Dendritic cell treated with granulocyte-macrophage colony-stimulating factor and Interleukin-4, amounts not matched to agents 40 ng/mL and 50 ng/mL, for 4 days (primary cell): ENCODE measurements at regions not wholly inside any gene's neighbourhood (a gene's known extent, or its start where the extent isn't known, plus 50 kb on each side); places are given as distances from the start of the nearest gene placed in this dataset.
A peak's percentile ranks its signal among the peaks of the same experiment; 100 is the strongest.
"Not testable (repeated sequence)": the region's sequence is repeated elsewhere in the genome, so short reads cannot be mapped to it uniquely, and the experiment has no call there.

Experiments
- H3K27ac Mint-ChIP-seq: one replicate; pipeline ENCODE4 v1.8.0; 2022; ENCODE audit warnings: mild to moderate bottlenecking, mixed read lengths
- H3K27me3 Mint-ChIP-seq: one replicate; pipeline ENCODE4 v1.8.0; 2022; ENCODE audit warnings: mild to moderate bottlenecking, mixed read lengths
- H3K36me3 Mint-ChIP-seq: one replicate; pipeline ENCODE4 v1.8.0; 2022; ENCODE audit warnings: low read depth, mixed read lengths
- H3K4me1 Mint-ChIP-seq: one replicate; pipeline ENCODE4 v1.8.0; 2022; ENCODE audit warnings: low read depth, mixed read lengths
- H3K4me3 Mint-ChIP-seq: one replicate; pipeline ENCODE4 v1.8.0; 2022; ENCODE audit warnings: mild to moderate bottlenecking, moderate library complexity, mixed read lengths
- H3K9me3 Mint-ChIP-seq: one replicate; pipeline ENCODE4 v1.8.0; 2022; ENCODE audit warnings: mixed read lengths
- intact Hi-C: fragments of 100-400 bp; cut with micrococcal nuclease; formaldehyde crosslinking; loops from one replicate; pipeline ENCODE4 v1.15.0; 2022

DNA sequence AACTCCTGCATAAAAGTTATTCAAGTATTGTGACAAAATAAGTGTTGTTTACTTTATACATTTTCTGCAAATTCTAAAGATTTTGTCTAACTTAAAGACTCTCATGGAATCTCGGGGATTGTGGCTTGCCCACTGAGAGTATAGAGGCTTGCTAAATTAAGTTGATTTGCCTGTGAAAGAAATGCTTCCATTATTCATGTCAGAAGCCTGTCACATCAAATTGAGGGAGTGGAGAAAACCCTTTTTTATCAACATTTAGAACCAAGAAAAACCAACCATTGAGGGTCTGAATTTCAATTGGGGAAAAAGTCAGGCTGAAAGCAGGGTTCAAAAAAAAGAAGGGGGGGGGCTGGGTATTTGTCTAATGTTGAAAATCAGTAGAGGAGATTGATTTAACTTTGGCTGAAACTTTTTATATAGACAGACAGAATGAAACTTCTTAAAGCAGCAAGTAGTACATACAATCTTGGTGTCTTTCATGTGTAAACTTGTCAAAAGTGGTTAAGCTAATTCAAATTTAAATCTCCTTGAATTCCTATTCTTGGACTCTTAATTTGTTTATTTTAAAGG is 144.8 kb upstream of the CXorf66 start:
- Mint-ChIP-seq H3K27ac (no peak overlapping the region), H3K4me1 (no peaks in the 10 kb centered on the region)

DNA sequence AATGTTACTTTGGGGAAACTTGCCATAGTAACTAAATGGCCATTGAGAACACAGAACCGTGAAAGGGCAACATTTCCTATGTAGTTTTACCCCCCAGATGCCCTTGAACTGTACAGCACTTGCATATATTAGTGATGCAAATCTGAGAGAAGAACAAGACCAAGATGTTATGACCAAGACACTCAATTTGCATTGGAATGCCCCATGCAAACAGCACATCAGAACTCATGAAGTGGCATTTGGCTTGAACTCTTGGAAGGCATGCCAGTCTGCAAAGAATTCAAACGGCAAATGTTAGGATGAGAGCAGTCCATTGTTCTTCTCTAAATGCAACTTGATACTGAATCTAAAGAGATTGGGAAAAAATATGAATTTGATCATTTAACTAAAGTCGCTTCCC is 139.4 kb upstream of the CXorf66 start:
- Mint-ChIP-seq H3K27me3 (peaks cover 7% of the 10 kb centered on the region), H3K36me3 (no peaks in the 10 kb centered on the region), H3K4me1 (no peaks in the 10 kb centered on the region), H3K9me3 (no peaks in the 10 kb centered on the region), H3K4me3 (no peak overlapping the region), H3K27ac (no peak overlapping the region)
- intact Hi-C loops, result no loop called here

More for the DNA sequence above, 144.8 kb upstream of the CXorf66 start:
- Mint-ChIP-seq H3K9me3 (no peaks in the 10 kb centered on the region), H3K27me3 (peaks cover 12% of the 10 kb centered on the region), H3K36me3 (no peaks in the 10 kb centered on the region), H3K4me3 (no peak overlapping the region)
- intact Hi-C loops, result no loop called here

DNA sequence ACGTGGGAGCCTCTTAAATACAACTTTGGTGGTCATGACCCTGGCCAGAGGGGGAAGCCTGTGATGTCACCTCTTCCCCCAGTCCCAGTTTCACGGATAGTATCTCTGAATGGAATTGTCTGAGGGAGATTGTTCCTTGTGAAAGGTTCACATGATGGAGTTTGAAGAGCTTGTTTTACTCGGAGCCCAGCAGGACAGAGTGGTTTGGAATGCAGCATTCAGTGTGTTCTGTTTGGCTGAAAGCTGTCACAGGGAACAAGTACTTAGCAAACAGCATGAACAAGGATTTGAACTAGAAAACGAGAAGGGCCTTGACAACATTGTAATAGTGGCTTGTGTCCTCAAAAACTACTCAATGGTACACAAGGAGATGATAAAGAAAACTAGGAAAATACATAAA is 133.9 kb upstream of the CXorf66 start:
- Mint-ChIP-seq H3K36me3 (no peaks in the 10 kb centered on the region), H3K9me3 (no peaks in the 10 kb centered on the region), H3K27me3 (peaks cover 12% of the 10 kb centered on the region), H3K4me3 (no peak overlapping the region), H3K4me1 (no peaks in the 10 kb centered on the region), H3K27ac (no peak overlapping the region)
- intact Hi-C loops, result no loop called here

DNA sequence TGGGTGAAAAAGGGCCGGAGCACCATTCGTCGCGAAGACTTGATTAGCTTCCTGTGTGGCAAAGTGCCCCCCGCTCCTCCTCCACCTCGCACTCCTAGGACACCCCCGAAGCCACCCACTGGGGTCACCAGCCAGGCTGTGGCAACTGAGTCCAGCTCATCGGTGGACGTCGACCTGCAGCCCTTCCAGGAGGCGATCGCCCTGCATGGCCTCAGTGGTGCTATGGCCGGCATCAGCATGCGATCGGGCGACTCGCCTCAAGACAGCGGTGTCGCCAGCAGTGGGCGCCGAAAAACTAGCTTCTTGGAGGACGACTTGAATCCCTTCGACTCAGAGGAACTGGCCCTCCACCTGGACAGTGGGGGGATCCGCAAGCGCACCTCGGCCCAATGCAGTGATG is 126.8 kb upstream of the CXorf66 start:
- no peak overlapping the region for H3K4me3 Mint-ChIP-seq

DNA sequence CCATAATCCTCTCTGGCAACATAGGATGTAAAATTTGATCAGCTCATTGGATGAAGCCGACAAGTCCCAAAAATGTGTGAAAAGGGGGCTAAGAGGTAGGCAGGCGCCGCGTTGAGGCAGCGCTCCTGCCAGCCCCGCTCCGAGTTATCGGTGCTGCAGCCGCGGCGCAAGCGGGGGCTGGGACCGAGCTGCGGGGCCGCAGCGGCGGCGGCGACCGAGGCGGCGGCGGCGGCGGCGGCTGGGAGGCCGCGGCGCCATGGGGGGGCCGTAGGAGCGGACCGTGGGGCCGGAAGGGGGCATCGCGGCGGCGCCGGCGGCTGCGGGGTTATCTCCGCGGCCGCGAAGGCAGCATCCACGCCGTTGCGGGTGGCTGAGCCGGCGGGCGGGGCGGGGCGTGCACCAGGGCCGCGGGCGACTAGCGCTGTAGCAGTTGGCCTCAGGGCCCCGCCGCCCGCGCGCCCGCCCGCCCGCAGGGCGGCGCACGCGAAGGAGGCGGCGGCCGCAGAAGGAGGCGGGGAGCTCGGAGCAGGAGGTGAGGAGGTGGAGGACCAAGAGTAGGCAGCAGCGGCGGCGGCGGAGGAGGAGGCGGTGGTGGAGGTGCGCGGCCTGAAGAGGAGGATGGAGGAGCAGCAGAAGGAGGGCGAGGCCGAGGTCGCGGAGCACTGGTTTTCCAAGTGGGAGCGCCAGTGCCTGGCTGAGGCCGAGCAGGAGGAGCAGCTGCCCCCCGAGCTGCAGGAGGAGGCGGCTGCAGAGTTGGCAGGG is 126.0 kb upstream of the CXorf66 start:
- peak overlapping the region; percentile 67 for H3K4me3 Mint-ChIP-seq
- intact Hi-C loops, result no loop called here
- H3K4me1 Mint-ChIP-seq, result peaks cover 14% of the 10 kb centered on the region

More for the DNA sequence above, 126.8 kb upstream of the CXorf66 start:
- Mint-ChIP-seq H3K36me3 (no peaks in the 10 kb centered on the region), H3K27ac (no peak overlapping the region), H3K4me1 (peaks cover 14% of the 10 kb centered on the region), H3K9me3 (no peaks in the 10 kb centered on the region), H3K27me3 (peaks cover 40% of the 10 kb centered on the region)
- intact Hi-C loops, result no loop called here

DNA sequence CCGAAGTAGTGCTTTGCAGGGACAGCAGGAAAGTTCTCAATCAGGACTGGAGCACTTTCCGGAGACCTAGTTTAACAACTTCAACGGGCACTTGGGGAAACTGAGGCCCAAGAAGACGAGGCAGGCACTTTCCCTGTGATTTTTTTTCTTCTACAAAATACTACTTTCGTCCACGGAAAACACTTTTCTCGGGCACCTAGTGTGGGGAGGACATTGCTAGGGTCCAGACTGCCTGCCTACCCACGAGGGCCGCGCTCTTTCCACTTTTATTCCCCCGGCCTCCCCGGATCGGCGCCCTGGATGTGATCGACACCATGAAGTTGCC is 125.4 kb upstream of the CXorf66 start:
- Mint-ChIP-seq H3K4me3 (peak overlapping the region; percentile 67), H3K27ac (no peak overlapping the region), H3K36me3 (no peaks in the 10 kb centered on the region), H3K4me1 (peaks cover 14% of the 10 kb centered on the region), H3K27me3 (peaks cover 40% of the 10 kb centered on the region), H3K9me3 (no peaks in the 10 kb centered on the region)
- intact Hi-C loops, result no loop called here

More for the DNA sequence above, 126.0 kb upstream of the CXorf66 start:
- Mint-ChIP-seq H3K36me3 (no peaks in the 10 kb centered on the region), H3K27me3 (peaks cover 42% of the 10 kb centered on the region), H3K27ac (no peak overlapping the region), H3K9me3 (no peaks in the 10 kb centered on the region)

DNA sequence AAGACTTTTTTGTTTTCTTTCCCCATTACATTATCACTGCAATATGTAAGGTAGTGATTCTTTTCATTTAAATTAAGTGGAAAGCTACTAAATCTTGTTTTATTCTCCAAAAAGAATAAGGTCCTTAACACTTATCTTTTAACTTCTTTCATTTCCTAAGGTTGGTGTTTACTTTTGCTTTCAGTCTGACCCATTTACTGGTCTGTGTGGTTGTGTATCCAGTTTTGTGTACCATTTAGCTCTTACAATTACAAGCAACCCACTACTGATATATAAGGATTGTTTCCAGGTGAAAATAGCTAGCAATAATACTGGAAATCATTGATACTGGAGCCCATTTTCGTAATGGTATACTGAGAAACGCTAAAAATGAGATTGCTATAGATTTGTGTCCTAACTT is 123.1 kb upstream of the CXorf66 start:
- no peak overlapping the region for H3K4me3 Mint-ChIP-seq
- no peaks in the 10 kb centered on the region for H3K36me3 Mint-ChIP-seq
- no peak overlapping the region for H3K27ac Mint-ChIP-seq
- H3K9me3 Mint-ChIP-seq, result no peaks in the 10 kb centered on the region
- peaks cover 48% of the 10 kb centered on the region for H3K27me3 Mint-ChIP-seq
- intact Hi-C loops, result no loop called here
- peaks cover 14% of the 10 kb centered on the region for H3K4me1 Mint-ChIP-seq

DNA sequence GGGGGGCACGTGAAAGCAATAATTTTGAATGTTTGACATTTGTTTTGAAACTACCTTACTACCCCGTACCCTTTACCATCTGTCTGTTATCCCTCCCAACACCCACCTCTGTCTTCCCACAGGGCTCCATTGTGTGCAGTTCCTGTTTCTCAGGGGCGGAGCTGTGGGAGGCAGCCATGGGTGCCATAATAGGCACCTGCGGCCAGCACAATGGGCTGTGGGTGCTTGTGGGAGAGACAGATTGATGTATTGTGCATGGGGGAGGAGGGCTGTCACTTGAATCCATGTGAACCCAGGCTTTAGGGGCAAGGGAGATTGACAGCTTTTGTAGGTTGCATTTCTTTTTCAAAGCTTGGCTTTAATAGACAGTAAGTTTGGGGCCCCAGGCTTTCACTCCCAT is 122.6 kb upstream of the CXorf66 start:
- peaks cover 14% of the 10 kb centered on the region for H3K4me1 Mint-ChIP-seq
- no peaks in the 10 kb centered on the region for H3K36me3 Mint-ChIP-seq
- peaks cover 45% of the 10 kb centered on the region for H3K27me3 Mint-ChIP-seq
- H3K9me3 Mint-ChIP-seq, result no peaks in the 10 kb centered on the region
- H3K27ac Mint-ChIP-seq, result no peak overlapping the region
- intact Hi-C loops, result no loop called here
- H3K4me3 Mint-ChIP-seq, result no peak overlapping the region

DNA sequence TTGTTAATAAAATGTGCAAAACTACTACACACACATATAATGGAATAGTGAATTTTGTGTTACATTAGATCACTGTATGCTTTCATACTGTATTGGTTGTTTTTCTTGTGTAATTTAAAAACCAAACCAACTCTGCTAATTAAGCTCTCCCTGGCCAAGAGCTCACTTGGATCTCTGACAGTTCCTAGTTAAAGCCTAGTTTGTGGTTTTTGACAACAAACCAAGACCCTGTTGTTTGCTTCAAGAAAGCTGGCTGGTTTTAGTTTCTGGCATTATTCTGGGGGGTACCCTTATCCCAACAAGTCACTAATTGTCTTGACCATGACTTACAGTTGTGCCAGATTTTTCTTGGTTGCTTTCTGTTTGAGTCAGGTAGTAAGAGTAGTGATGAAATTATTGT is 121.4 kb upstream of the CXorf66 start:
- Mint-ChIP-seq H3K36me3 (no peaks in the 10 kb centered on the region), H3K27me3 (peaks cover 36% of the 10 kb centered on the region), H3K4me1 (peaks cover 10% of the 10 kb centered on the region), H3K9me3 (no peaks in the 10 kb centered on the region), H3K27ac (no peak overlapping the region), H3K4me3 (no peak overlapping the region)
- intact Hi-C loops, result no loop called here

DNA sequence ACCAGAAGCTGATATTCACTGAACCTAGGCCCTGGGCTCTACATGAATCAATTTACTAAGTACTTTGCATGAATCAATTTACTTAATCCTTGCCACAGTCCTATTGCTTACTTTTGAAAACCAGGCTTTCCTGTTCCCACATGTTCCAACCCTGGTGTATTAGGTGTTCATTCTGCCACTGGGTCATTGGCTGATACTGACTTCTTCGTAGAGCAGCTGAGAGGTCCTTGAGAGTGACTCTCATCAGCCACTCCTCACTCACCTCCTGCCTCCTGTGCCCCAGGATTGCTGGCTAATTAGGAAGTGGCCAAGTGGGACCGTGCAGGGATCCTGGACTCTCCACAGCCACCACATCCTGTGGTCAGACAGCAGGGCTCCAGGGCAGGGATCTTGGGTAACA is 109.5 kb upstream of the CXorf66 start:
- H3K36me3 Mint-ChIP-seq, H3K4me3 Mint-ChIP-seq, H3K27ac Mint-ChIP-seq, intact Hi-C loops, H3K9me3 Mint-ChIP-seq, H3K27me3 Mint-ChIP-seq, H3K4me1 Mint-ChIP-seq: not testable (repeated sequence)

DNA sequence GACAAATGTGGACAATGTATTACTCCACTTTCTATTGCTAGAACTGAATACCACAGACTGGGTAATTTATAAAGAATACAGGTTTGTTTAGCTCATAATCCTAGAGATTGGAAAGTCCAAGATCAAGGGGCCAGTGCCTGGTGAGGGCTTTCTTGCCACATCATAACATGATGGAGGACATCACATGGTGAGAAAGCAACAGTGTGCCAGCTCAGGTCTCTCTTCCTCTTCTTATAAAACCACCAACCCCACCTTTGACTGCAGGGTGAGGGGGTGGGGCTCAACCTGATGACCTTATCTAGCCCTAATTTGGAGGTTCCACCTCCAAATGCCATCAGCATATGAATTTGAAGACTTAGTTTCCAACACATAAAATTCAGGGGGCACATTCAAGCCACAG is 105.7 kb upstream of the CXorf66 start:
- Mint-ChIP-seq H3K4me3 (no peak overlapping the region), H3K4me1 (no peaks in the 10 kb centered on the region), H3K9me3 (no peaks in the 10 kb centered on the region), H3K27me3 (no peaks in the 10 kb centered on the region), H3K36me3 (no peaks in the 10 kb centered on the region), H3K27ac (no peak overlapping the region)
- intact Hi-C loops, result no loop called here

DNA sequence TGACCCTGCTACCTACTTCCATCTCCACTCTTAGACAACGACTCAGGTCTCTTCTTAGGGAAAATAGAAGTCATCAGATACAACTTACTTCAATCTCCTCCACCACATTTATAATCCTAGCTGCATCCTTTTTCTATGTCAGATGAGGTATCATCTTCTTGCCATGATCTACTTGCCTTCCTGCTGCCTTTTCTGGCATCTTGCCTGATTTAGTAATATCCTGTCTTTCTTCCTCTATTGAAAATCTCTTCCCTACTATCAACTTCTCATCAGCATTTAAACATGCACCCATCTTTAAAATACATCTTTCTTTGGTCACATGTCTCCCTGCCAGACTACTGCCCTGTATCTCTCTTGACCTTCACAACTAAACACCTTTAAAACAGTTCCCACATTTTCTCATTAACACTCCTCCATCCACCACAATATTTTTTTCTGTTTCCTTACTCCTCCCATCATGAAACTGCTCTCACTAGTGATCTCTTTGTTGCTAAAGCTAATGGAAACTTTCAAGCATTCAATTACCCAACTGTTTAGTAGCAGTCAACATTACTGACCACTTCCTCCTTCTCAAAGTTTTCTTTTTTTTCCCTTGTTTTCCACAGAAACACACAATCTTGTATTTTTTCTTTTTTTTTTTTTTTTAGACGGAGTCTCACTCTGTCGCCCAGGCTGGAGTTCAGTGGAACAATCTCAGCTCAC is 100.8 kb upstream of the CXorf66 start:
- no peaks in the 10 kb centered on the region for H3K36me3 Mint-ChIP-seq
- H3K9me3 Mint-ChIP-seq, result no peaks in the 10 kb centered on the region
- H3K4me1 Mint-ChIP-seq, result no peaks in the 10 kb centered on the region
- H3K27ac Mint-ChIP-seq, result no peak overlapping the region
- H3K4me3 Mint-ChIP-seq, result no peak overlapping the region
- intact Hi-C loops, result no loop called here
- H3K27me3 Mint-ChIP-seq, result no peaks in the 10 kb centered on the region

DNA sequence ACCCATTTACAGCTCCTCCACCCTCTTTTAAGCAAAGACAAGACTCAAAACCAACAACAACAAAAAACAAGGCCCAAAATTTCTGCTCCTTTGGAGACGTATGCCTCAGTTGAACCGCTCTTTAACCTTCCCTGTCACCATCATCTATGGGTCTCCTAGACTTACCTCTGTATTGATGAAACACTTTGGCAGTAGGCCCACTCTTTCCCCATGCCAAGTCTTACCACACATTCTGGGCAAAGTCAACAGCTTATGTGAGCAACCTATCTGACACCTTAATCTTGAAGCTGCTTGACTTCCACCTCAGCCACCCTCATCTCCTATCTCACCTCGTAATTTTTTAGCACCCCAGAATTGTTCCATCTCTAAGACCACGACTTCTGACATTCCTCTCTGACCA is 99.7 kb upstream of the CXorf66 start:
- H3K4me3 Mint-ChIP-seq, result no peak overlapping the region
- no peaks in the 10 kb centered on the region for H3K27me3 Mint-ChIP-seq
- peaks cover 9% of the 10 kb centered on the region for H3K4me1 Mint-ChIP-seq
- H3K9me3 Mint-ChIP-seq, result no peaks in the 10 kb centered on the region
- no peak overlapping the region for H3K27ac Mint-ChIP-seq
- H3K36me3 Mint-ChIP-seq, result no peaks in the 10 kb centered on the region
- intact Hi-C loops, result no loop called here

DNA sequence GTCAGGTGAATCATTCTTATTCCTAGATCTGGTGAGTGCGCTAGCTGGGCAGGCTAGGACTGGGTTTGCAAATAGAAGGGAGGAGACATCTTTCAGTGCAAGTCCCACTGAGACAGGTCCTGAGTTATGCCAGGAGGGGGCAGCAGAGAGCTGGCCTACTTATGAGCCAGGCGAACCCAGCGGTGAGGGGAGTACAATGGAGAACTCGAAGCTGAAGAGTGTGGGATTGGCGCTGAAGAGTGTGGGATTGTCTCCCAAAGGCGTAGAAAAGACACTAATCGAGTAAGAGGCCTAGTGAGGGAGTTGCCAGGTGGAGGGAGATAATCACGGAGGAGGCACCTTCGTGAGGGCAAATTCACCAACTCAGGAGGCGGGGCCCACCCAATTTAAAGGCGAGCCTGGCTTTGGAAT is 91.7 kb upstream of the CXorf66 start:
- Mint-ChIP-seq H3K27ac (no peak overlapping the region), H3K4me1 (peaks cover 15% of the 10 kb centered on the region), H3K4me3 (no peak overlapping the region), H3K36me3 (no peaks in the 10 kb centered on the region), H3K9me3 (no peaks in the 10 kb centered on the region), H3K27me3 (peaks cover 5% of the 10 kb centered on the region)
- intact Hi-C loops, result loop anchor here (1.0 kb wide), 1 partner anchor 84 kb away; no protein-coding TSS in a partner anchor
